ENCODE measurements at regions not wholly inside any gene's neighbourhood (a gene's known extent, or its start where the extent isn't known, plus 50 kb on each side); places are given as distances from the start of the nearest gene placed in this dataset.

DNA sequence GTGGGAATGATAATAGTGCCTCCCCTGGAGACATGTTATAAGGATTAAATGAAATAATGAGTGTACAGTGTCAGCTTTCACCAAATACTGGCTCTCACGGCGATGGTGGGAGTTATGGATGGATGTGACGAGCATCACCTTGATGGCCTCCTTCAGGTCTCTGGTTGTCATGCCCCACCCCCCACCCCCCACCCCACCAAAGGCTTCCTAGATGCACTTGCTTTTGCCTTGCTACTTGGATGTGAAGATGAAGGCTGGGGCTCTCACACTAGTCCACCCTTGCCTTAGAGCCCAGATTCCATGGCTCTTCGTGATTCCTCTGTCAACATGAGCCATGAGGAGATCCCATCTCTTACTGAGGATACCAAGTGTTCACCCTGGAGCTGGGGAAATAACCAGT, 412.3 kb downstream of the NPHP4 start:
- TF ChIP-seq, protein P1, sequence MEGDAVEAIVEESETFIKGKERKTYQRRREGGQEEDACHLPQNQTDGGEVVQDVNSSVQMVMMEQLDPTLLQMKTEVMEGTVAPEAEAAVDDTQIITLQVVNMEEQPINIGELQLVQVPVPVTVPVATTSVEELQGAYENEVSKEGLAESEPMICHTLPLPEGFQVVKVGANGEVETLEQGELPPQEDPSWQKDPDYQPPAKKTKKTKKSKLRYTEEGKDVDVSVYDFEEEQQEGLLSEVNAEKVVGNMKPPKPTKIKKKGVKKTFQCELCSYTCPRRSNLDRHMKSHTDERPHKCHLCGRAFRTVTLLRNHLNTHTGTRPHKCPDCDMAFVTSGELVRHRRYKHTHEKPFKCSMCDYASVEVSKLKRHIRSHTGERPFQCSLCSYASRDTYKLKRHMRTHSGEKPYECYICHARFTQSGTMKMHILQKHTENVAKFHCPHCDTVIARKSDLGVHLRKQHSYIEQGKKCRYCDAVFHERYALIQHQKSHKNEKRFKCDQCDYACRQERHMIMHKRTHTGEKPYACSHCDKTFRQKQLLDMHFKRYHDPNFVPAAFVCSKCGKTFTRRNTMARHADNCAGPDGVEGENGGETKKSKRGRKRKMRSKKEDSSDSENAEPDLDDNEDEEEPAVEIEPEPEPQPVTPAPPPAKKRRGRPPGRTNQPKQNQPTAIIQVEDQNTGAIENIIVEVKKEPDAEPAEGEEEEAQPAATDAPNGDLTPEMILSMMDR (IDR thresholded peaks at IDR 0.05; ENCODE audit: borderline replicate concordance, extremely low read depth, low read length, poor library complexity, severe bottlenecking) = no peak
- TF ChIP-seq EZH2 (IDR thresholded peaks at IDR 0.05; ENCODE audit: borderline replicate concordance, low read depth, low read length, severe bottlenecking) = no peak
